GM12872 (cell line): ENCODE measurements at regions not wholly inside any gene's neighbourhood (a gene's known extent, or its start where the extent isn't known, plus 50 kb on each side); places are given as distances from the start of the nearest gene placed in this dataset.

Experiments
- CTCF ChIP-seq: IDR thresholded peaks from 3 replicates; pipeline ENCODE4 v1.5.1; 2011; ENCODE audit warnings: low read depth, mild to moderate bottlenecking, low read length, moderate library complexity; ENCODE audit not compliant: insufficient read depth

GRCh38 chr9:135326633-135327152 is 152.9 kb upstream of the PPP1R26 start:
- TF ChIP-seq CTCF, result no peak

- TF ChIP-seq CTCF, result no peak
Observed at GRCh38 chr9:135328485-135329417, 150.8 kb upstream of the PPP1R26 start.

GRCh38 chr9:135329571-135330306 is 149.8 kb upstream of the PPP1R26 start:
- no peak for TF ChIP-seq CTCF

GRCh38 chr9:135330307-135330631 is 149.3 kb upstream of the PPP1R26 start:
- TF ChIP-seq CTCF, result no peak

GRCh38 chr9:135330685-135331590 is 148.6 kb upstream of the PPP1R26 start:
- TF ChIP-seq CTCF, result no peak

GRCh38 chr9:135332516-135332915 is 147.1 kb upstream of the PPP1R26 start:
- TF ChIP-seq CTCF, result no peak
